Nucleus accumbens (tissue), 56 donors: ENCODE measurements at regions not wholly inside any gene's neighbourhood (a gene's known extent, or its start where the extent isn't known, plus 50 kb on each side); places are given as distances from the start of the nearest gene placed in this dataset.

Source experiments
- DNase-seq, 56 donors: peaks; one replicate each; lab custom pipeline; 2025; lab: John Stamatoyannopoulos, UW

DNA sequence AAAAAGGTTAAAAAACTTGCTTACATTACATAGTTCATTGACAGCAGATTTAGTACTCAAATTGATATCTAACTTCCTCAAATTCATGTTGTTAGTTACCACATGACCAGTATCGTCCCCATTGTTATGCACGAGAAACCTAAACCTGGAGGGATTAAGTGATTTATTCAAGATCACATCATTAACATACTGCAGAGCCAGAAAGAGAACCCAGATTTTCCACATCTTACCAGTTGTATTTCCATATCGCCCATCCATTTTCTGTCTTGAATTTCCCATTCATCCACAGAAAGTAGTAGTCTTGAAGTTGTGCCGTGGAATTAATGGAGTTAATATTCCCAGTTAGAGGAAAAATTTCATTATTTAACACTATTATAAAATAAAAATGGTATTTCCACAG is 512.0 kb downstream of the METTL4 start:
- DNase-seq = no peak

- no peak for DNase-seq
These were observed 511.2 kb downstream of the METTL4 start for GRCh38 chr18:2060086-2060485.

- DNase-seq = no peak
These were observed 500.7 kb downstream of the METTL4 start for GRCh38 chr18:2070631-2071030.

DNA sequence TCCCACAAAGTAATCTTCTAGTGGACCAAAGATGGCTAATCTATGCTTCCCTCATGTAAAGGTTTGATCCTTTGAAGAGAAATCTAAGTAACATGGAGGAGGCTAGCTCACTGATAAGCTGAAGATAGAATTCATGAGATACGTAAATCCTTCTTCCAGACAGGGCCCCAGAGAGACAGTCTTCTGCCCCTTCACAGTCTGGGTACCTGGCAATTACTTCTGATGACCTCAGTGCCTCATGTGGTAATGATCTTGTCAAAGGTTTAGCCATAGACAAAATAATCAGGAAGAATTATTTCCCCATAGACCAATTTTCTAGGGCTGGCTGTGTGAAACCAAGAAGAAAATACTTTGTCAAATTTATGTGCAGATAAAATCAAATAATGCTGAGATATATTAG is 495.8 kb downstream of the METTL4 start:
- DNase-seq = no peak

- no peak for DNase-seq
These were observed 488.6 kb downstream of the METTL4 start for GRCh38 chr18:2082676-2083075.

DNA sequence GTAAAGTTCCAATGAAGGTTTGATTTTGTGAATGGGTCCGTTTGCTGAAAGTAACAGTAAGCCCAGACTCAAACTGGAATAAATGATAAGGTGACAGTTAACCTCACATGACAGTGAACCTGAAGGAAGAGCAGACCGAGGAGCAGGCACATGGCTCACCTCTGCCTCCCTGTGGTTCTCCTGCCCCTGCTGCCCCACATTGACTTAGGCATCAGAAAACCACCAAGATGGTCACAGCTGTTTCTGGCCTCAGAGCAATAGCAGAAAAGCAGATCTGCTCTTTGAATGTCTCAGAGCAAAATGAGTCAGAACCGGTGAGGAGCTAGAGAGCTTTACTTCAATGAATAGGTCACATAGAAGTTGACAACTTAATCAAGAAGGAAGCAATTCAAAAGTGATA is 487.6 kb downstream of the METTL4 start:
- DNase-seq = no peak

DNA sequence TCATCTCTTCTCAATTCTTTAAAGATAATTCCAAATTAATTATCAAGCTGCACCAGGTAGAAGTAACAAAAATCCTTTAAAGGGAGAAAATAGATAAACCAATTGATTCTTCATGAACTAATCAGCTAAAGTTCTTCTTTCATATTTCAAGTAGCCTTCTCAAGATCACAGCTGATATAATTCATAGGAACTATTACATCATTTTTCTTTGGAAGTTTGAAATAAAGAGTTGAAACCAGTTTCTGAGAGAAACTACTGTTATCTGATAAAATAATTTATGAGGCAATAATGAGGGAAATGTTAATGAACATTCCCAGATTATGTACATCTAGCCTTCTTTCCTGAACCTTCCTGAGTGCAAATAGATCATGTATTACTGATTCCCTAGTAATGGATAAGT is 484.9 kb downstream of the METTL4 start:
- no peak for DNase-seq

DNA sequence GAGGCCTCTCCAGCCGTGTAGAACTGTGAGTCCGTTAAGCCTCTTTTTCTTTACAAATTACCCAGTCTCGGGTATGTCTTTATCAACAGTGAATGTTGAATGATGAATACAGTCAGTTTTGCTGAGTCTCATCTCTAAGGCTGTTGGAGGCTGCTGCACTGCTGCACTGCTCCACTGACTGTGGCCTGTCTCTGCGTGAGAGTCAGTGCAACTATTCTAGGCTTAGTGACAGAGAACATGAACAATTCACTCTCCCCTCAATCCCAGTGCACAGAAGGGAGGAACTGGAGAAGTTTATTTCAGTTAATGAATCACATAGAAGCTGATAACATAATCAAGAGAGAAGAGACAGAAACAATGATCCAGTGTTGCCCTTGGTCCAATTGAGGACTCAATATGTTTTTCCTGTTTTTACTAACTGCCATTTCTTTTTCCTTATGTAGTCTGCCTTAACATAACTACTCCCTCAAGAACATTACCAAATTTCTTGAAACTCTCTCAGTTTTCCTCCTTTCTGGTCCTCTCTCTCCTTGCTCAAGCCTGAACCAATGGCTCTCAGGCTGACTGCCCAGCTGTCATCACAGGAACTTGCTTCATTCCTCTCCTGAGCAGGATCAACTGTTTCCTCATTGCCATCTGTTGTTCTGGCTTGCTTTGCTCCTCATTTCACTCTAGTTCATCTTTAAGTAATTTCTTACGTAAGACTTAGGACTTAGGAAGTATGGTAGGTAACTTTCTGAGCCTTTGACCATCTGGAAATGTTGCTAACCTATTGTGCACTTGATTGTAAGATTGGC is 483.2 kb downstream of the METTL4 start:
- no peak for DNase-seq

GRCh38 chr18:2089396-2089795 is 481.9 kb downstream of the METTL4 start:
- DNase-seq = no peak

DNA sequence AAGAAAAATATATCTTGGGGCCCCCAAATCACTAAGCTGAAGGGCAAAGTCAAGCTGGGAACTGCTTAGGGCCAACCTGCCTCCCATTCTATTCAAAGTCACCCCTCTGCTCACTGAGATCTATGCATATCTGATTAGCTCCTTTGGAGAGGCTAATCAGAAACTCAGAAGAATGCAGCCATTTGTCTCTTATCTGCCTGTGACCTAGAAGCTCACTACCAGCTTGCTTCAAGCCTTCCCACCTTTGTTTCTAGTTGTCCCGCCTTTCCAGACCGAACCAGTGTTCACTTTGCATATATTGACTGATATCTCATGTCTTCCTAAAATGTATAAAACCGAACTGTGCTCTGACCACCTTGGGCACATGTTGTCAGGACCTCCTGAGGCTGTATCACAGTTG is 479.4 kb downstream of the METTL4 start:
- DNase-seq = no peak

DNA sequence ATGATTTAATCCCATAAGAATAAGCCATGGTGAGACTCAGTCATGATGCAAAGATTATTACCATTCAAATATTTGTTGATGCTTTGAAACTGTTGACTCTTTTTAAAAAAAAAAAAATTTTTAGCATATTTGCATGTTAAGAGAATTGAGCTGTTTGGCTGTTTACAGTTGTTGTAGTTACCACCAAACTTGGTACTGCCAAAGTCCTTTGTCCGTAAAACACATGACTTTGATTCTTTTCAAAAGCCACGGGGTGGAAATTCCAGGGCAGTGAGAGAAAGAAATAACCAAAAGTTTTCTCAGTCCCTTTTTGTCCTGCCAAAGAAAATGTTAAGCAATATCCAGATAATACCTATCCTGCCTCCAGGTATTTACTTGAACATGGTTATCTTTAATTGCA is 474.8 kb downstream of the METTL4 start:
- no peak for DNase-seq

- no peak for DNase-seq
These were observed 470.6 kb downstream of the METTL4 start for GRCh38 chr18:2100694-2101213.

DNA sequence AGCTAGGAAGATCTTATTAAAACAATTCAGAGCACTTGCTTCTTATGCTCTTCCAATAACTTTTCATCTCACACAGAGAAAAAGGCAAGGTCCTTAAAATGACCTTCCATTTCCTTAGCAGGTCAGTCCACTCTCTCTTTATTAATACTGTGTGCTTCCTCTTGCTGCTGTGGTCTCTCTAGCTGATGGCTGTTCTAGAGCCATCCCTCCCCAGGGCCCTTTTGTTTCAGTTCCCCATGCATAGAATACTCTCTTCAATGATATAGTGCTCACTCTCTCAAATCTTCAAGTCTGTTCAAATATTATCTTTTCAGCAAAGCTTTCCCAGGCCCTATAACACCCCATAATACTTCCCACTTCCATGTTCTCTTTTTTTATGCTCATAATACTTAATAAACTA is 469.3 kb downstream of the METTL4 start:
- no peak for DNase-seq

DNA sequence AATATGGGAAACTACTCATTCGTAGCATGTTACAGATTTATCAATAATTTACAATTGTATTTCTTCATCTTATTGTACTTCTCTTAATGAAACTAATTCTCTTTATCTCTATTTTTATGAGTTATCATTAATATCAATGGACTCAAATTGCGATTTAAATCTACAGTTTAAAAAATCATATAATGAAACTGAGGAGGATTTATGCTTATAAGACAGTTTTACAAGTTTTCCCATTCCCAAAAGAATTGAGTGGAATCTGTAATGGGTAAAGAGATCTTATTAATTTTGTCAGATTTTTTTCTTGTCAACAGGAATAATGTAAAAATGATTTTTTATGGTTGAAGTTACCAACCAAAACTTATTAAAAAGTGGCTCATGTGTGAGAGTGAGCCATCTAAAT is 468.0 kb downstream of the METTL4 start:
- DNase-seq = no peak

DNA sequence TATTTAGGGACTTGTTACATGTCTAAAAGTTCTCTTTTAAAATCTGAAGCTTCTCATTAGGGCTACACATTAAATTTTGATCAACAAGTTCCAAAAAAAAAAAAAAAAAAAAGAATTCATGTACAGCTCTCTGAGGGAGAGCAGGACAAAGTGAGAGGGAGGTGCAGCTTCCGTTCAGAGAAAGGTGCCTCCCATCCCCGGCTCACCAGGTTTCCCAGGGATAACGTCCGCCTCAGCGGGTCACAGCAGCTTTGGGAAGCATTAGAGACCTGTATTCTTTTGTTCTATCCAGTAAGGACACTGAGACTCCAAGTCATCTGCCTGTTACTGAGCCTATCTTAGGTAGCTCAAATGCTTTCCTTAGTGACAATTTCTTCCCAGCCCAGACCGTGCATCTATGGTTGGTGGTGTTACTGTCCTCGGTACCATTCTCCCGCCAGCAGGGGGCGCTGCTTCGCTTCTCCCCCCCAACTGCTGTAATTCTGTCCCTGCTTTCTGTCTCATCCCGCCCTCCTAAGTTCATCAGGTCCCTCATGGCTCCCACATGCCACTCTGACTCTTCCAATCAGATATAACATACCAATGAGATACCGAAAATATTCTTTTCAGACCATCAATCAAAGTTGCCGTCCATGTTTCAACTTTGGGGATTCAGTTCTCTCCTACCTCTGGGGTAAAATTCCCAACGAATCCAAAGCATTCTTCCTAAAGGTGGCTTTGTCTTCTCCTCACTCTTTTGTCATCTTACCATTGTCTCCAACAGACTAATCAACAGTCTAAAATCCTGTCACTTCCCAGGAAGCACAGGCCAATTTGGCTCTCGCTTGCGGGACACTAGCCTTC is 466.5 kb downstream of the METTL4 start:
- peak in 23 of 56 donors; percentile 1 to 64 (median 7) for DNase-seq

DNA sequence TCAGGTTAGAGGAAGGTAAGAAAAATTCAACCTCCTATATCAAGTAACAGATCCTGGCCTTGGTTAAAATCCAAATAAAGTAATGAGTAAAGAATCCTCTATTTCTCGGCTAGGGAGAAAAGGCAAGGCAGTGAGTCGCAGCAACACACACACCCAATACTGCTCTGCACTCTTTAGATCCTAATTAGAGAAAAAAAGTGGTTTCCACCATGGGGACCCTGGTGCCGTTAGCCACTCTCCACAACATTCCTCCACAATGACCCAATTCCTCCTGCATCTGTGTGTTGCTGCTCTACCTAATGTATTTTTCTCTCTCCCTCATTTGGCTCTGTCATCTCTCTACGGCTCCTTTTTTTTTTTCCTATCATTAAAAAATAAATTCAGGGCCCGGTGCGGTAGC is 462.7 kb downstream of the METTL4 start:
- no peak for DNase-seq

GRCh38 chr18:2111456-2111855 is 459.8 kb downstream of the METTL4 start:
- DNase-seq = no peak

DNA sequence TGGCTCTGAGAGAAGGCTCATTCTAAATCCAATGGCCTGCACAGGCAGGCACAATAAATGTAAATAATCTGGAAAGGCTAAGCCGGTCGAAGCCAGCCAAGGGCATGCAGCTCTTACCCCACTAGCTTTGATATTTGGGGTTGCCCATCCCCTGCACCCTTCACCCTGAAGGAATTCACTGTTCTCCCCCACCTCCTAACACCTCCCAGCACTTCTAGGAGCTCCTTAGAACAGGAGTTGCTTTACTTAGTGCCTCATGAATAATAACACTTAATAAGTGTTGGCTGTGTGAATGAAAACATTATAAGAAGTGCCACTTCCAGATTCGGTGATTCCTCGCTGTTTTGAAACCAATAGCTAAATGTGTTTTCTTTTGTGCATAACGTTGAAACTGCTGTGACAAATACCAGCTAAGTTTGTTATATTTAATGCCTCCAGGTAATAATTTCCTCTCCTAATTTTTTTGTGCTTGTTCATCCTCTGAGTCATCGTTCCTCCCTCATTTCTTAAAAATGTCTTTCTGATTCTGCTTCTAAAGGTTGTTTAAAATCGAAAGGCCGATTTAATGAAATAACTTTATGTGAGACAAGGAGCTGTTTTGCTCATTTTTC is 458.8 kb downstream of the METTL4 start:
- no peak for DNase-seq

GRCh38 chr18:2114289-2114688 is 457.0 kb downstream of the METTL4 start:
- DNase-seq = no peak

- DNase-seq = no peak
These were observed 456.5 kb downstream of the METTL4 start for GRCh38 chr18:2114765-2115164.

- DNase-seq = no peak
These were observed 450.1 kb downstream of the METTL4 start for GRCh38 chr18:2121224-2121623.
